ENCODE measurements at regions not wholly inside any gene's neighbourhood (a gene's known extent, or its start where the extent isn't known, plus 50 kb on each side); places are given as distances from the start of the nearest gene placed in this dataset.

DNA sequence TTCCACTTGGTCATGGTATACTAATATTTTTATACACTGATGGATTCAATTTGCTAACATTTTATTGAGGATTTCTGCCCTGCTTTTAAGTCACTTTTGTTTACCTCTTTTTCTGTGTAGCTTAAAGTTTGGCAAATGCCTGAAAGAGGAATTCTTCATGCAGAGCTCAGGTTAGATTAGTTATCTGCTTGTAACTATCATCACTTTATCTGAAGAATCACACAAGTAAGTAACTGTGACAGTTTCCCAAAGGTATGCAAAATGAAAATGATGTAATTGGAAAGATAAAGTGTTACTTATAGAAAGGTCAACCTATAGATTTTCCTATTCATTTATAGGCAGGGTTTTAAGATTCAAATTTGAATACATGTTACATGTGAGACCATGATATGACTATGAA is 188.8 kb upstream of the ACTBL2 start:
- Histone ChIP-seq H3K27me3 (ENCODE audit: control insufficient read depth, insufficient read depth, low read length) (no peaks in the 10 kb centered on the region), H3K9me3 (ENCODE audit: control insufficient read depth, insufficient read depth, low read length) (no peaks in the 10 kb centered on the region), H3K27ac (ENCODE audit: low read depth, low read length) (no peak overlapping the region), H3K4me3 (ENCODE audit: low read depth, low read length) (no peak overlapping the region)
- POLR2A ChIA-PET: no interaction called here
- TF ChIP-seq, protein P1, sequence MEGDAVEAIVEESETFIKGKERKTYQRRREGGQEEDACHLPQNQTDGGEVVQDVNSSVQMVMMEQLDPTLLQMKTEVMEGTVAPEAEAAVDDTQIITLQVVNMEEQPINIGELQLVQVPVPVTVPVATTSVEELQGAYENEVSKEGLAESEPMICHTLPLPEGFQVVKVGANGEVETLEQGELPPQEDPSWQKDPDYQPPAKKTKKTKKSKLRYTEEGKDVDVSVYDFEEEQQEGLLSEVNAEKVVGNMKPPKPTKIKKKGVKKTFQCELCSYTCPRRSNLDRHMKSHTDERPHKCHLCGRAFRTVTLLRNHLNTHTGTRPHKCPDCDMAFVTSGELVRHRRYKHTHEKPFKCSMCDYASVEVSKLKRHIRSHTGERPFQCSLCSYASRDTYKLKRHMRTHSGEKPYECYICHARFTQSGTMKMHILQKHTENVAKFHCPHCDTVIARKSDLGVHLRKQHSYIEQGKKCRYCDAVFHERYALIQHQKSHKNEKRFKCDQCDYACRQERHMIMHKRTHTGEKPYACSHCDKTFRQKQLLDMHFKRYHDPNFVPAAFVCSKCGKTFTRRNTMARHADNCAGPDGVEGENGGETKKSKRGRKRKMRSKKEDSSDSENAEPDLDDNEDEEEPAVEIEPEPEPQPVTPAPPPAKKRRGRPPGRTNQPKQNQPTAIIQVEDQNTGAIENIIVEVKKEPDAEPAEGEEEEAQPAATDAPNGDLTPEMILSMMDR (IDR thresholded peaks at IDR 0.05; ENCODE audit: low read depth, low read length): no peak
- no peak for DNase-seq (ENCODE audit: low read depth, low spot score)
- CTCF ChIA-PET: no interaction called here

DNA sequence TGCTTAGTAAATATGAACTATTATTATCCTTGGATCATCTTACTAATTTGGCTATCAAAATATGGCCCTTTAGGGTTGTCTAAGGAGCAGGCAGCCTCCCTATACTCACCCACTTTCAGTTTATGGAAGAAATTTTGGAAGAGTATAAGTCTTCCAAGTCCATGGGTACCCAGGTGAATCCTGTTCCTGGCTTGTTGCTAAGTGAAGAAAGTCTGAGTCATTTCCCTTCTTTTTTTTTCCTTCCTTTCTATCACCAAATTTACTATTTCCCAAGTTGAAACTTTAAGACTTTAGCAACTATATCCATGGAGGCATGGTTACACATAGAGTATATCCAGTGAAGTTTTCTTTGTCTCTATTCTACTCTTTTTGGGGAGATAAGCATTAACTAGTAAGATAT is 184.0 kb upstream of the ACTBL2 start:
- no peaks in the 10 kb centered on the region for H3K27me3 ChIP-seq (ENCODE audit: control insufficient read depth, insufficient read depth, low read length)
- H3K9me3 ChIP-seq (ENCODE audit: control insufficient read depth, insufficient read depth, low read length): no peaks in the 10 kb centered on the region
- TF ChIP-seq, protein P1 (IDR thresholded peaks at IDR 0.05; ENCODE audit: low read depth, low read length): no peak
- DNase-seq (ENCODE audit: low read depth, low spot score): no peak
- H3K4me3 ChIP-seq (ENCODE audit: low read depth, low read length): no peak overlapping the region
- no peak overlapping the region for H3K27ac ChIP-seq (ENCODE audit: low read depth, low read length)
- ChIA-PET CTCF (interaction anchor here (0.6 kb wide), 1 partner anchor 257 kb away, joined by 3 read pairs; no protein-coding TSS in a partner anchor), POLR2A (interaction anchor here (0.7 kb wide), 1 partner anchor 16 kb away, joined by 3 read pairs; no protein-coding TSS in a partner anchor)

DNA sequence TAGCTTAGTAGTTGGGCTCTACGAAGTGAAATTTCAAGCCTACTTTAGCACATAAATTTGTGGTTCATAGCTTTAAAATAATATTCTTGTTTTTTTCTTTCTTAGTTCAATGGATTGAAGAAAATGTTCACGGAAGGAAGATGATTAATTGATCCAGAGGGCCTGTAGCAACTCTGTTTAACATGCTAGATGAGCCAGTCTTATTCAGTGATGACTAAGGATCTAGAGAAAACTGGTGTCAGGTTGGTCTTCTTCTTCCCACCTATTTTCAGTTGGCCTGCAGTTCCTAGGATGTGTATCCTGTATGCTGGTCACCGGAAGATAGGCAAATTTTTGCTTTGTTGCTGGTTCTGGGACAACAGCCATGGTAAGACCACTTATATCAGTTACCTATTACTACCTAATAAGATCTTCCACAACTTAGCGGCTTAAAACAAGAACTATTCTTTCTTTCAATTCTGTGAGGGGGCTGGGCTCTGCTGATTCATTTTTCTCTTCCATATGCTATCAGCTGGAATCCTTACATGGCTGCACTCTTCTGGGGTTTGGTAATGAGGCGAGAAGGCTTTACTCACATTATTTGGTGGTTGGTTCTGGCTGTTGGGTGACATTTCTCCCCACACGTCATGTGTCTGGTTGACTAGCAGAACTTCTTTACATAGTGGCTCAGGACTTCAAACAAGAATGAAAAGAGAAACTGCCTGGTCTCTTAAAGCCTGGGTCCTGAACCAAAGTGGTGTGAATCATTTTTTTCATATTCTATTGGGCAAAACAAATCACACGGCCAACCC is 182.7 kb upstream of the ACTBL2 start:
- no peak overlapping the region for H3K27ac ChIP-seq (ENCODE audit: low read depth, low read length)
- POLR2A ChIA-PET: no interaction called here
- DNase-seq (ENCODE audit: low read depth, low spot score): no peak
- no peaks in the 10 kb centered on the region for H3K9me3 ChIP-seq (ENCODE audit: control insufficient read depth, insufficient read depth, low read length)
- no peaks in the 10 kb centered on the region for H3K27me3 ChIP-seq (ENCODE audit: control insufficient read depth, insufficient read depth, low read length)
- TF ChIP-seq, protein P1 (IDR thresholded peaks at IDR 0.05; ENCODE audit: low read depth, low read length): no peak
- no peak overlapping the region for H3K4me3 ChIP-seq (ENCODE audit: low read depth, low read length)
- CTCF ChIA-PET: interaction anchor here (1.2 to 1.7 kb wide), 2 partner anchors 15 to 18 kb away, joined by 3 to 5 read pairs; no protein-coding TSS in a partner anchor

DNA sequence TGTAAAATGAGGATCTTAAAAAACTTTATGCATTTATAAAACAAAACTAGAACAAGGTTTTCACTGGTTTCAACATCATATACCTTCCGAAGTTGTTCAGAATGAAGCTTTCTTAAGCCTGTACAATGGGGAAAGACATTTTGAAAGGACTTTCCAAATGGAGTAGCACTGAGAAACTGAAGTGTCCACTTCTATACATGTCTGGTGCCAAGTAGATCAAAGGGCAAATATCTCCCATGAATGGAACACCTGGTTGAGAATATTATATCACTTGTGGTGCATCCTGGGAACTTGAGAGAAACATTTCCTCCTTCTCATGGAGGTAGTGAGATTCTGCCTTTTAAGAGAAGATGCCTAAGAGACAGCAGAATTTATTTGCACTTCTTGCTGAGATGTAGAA is 182.1 kb upstream of the ACTBL2 start:
- H3K9me3 ChIP-seq (ENCODE audit: control insufficient read depth, insufficient read depth, low read length): no peaks in the 10 kb centered on the region
- ChIA-PET CTCF (interaction anchor here (1.2 to 1.7 kb wide), 2 partner anchors 15 to 17 kb away, joined by 3 to 5 read pairs; no protein-coding TSS in a partner anchor), POLR2A (no interaction called here)
- no peak for DNase-seq (ENCODE audit: low read depth, low spot score)
- H3K4me3 ChIP-seq (ENCODE audit: low read depth, low read length): no peak overlapping the region
- H3K27me3 ChIP-seq (ENCODE audit: control insufficient read depth, insufficient read depth, low read length): no peaks in the 10 kb centered on the region
- TF ChIP-seq, protein P1 (IDR thresholded peaks at IDR 0.05; ENCODE audit: low read depth, low read length): no peak
- no peak overlapping the region for H3K27ac ChIP-seq (ENCODE audit: low read depth, low read length)

DNA sequence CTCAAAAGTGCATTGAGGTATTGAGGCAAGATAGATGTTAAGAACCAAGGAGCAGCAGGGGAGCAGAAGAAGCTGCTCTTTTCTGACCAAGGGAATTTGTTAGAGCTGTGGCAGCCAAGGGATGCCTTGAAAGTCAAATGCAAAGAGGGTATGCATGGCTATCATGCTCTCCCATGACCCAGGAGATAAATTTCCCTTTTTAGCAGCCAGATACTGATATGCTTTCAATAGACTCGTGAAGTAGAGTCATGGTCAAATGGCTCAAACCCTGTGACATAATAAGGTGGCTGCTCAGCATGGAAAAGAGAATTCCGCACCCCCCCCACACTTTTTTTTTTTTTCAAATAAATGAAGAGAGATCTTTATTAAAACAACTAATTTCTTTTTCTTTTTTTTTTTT is 180.9 kb upstream of the ACTBL2 start:
- ChIA-PET CTCF (interaction anchor here (1.4 kb wide), 1 partner anchor 14 kb away, joined by 3 read pairs; no protein-coding TSS in a partner anchor), POLR2A (no interaction called here)
- Histone ChIP-seq H3K27ac (ENCODE audit: low read depth, low read length) (no peak overlapping the region), H3K4me3 (ENCODE audit: low read depth, low read length) (no peak overlapping the region), H3K9me3 (ENCODE audit: control insufficient read depth, insufficient read depth, low read length) (no peaks in the 10 kb centered on the region), H3K27me3 (ENCODE audit: control insufficient read depth, insufficient read depth, low read length) (no peaks in the 10 kb centered on the region)
- no peak for DNase-seq (ENCODE audit: low read depth, low spot score)
- TF ChIP-seq, protein P1 (IDR thresholded peaks at IDR 0.05; ENCODE audit: low read depth, low read length): no peak
